ENCODE measurements at regions not wholly inside any gene's neighbourhood (a gene's known extent, or its start where the extent isn't known, plus 50 kb on each side); places are given as distances from the start of the nearest gene placed in this dataset.

- no peaks in the 10 kb centered on the region for H3K79me2 ChIP-seq (ENCODE audit: control insufficient read depth, insufficient read depth, low read length)
- no peak overlapping the region for H3K27ac ChIP-seq (ENCODE audit: insufficient read depth, low read length)
- no peaks in the 10 kb centered on the region for H3K27me3 ChIP-seq (ENCODE audit: control insufficient read depth, insufficient read depth, low read length)
- H3K4me1 ChIP-seq (ENCODE audit: control insufficient read depth, extremely low read depth, insufficient read depth, low read length) = no peaks in the 10 kb centered on the region
- no peaks in the 10 kb centered on the region for H3K36me3 ChIP-seq (ENCODE audit: control insufficient read depth, insufficient read depth, low read length)
- DNase-seq (ENCODE audit: low read depth in 2 of 2) = peak in 1 of 2 donors; percentile 85
- TF ChIP-seq EZH2 (IDR thresholded peaks at IDR 0.05; ENCODE audit: low read length, missing control alignments) (no peak), CTCF (conservative IDR thresholded peaks at IDR 0.05 in 1 of 2, IDR thresholded peaks at IDR 0.05 in 1 of 2; ENCODE audit: low read depth in 1 of 2, low read length in 2 of 2) (no peak)
- no peaks in the 10 kb centered on the region for H3K9me3 ChIP-seq (ENCODE audit: control insufficient read depth, insufficient read depth, low read depth, low read length)
- no peak overlapping the region for H3K9ac ChIP-seq (ENCODE audit: insufficient read depth, low read length)
- no peak overlapping the region for H2AFZ ChIP-seq (ENCODE audit: low read length)
- no peak overlapping the region for H3K4me3 ChIP-seq (replicated peaks in 1 of 4; ENCODE audit: control extremely low read depth in 1 of 4, insufficient read depth in 1 of 4, low read depth in 3 of 4, low read length in 4 of 4)
- no peaks in the 10 kb centered on the region for H4K20me1 ChIP-seq (ENCODE audit: control insufficient read depth, extremely low read depth, insufficient read depth, low read length)
- H3K4me2 ChIP-seq (ENCODE audit: extremely low read depth, insufficient read depth, low read length) = no peak overlapping the region
Measured at GRCh38 chr14:54116972-54117371, 160.3 kb upstream of the BMP4 start.

- Histone ChIP-seq H3K79me2 (ENCODE audit: control insufficient read depth, insufficient read depth, low read length) (no peaks in the 10 kb centered on the region), H3K4me1 (ENCODE audit: control insufficient read depth, extremely low read depth, insufficient read depth, low read length) (no peaks in the 10 kb centered on the region), H3K4me3 (replicated peaks in 1 of 4; ENCODE audit: control extremely low read depth in 1 of 4, insufficient read depth in 1 of 4, low read depth in 3 of 4, low read length in 4 of 4) (no peak overlapping the region), H3K27ac (ENCODE audit: insufficient read depth, low read length) (no peak overlapping the region), H3K9me3 (ENCODE audit: control insufficient read depth, insufficient read depth, low read depth, low read length) (no peaks in the 10 kb centered on the region), H3K27me3 (ENCODE audit: control insufficient read depth, insufficient read depth, low read length) (no peaks in the 10 kb centered on the region), H3K4me2 (ENCODE audit: extremely low read depth, insufficient read depth, low read length) (no peak overlapping the region), H4K20me1 (ENCODE audit: control insufficient read depth, extremely low read depth, insufficient read depth, low read length) (no peaks in the 10 kb centered on the region), H2AFZ (ENCODE audit: low read length) (no peak overlapping the region), H3K36me3 (ENCODE audit: control insufficient read depth, insufficient read depth, low read length) (no peaks in the 10 kb centered on the region), H3K9ac (ENCODE audit: insufficient read depth, low read length) (no peak overlapping the region)
- DNase-seq (ENCODE audit: low read depth in 2 of 2) = no peak
- TF ChIP-seq EZH2 (IDR thresholded peaks at IDR 0.05; ENCODE audit: low read length, missing control alignments) (no peak), CTCF (conservative IDR thresholded peaks at IDR 0.05 in 1 of 2, IDR thresholded peaks at IDR 0.05 in 1 of 2; ENCODE audit: low read depth in 1 of 2, low read length in 2 of 2) (no peak)
Measured at GRCh38 chr14:54117396-54117795, 160.8 kb upstream of the BMP4 start.

- Histone ChIP-seq H3K9me3 (ENCODE audit: control insufficient read depth, insufficient read depth, low read depth, low read length) (no peaks in the 10 kb centered on the region), H4K20me1 (ENCODE audit: control insufficient read depth, extremely low read depth, insufficient read depth, low read length) (no peaks in the 10 kb centered on the region), H3K4me2 (ENCODE audit: extremely low read depth, insufficient read depth, low read length) (no peak overlapping the region), H3K36me3 (ENCODE audit: control insufficient read depth, insufficient read depth, low read length) (no peaks in the 10 kb centered on the region), H3K27ac (ENCODE audit: insufficient read depth, low read length) (no peak overlapping the region), H3K9ac (ENCODE audit: insufficient read depth, low read length) (no peak overlapping the region), H3K27me3 (ENCODE audit: control insufficient read depth, insufficient read depth, low read length) (no peaks in the 10 kb centered on the region), H3K4me1 (ENCODE audit: control insufficient read depth, extremely low read depth, insufficient read depth, low read length) (no peaks in the 10 kb centered on the region), H3K79me2 (ENCODE audit: control insufficient read depth, insufficient read depth, low read length) (no peaks in the 10 kb centered on the region), H2AFZ (ENCODE audit: low read length) (no peak overlapping the region), H3K4me3 (replicated peaks in 1 of 4; ENCODE audit: control extremely low read depth in 1 of 4, insufficient read depth in 1 of 4, low read depth in 3 of 4, low read length in 4 of 4) (no peak overlapping the region)
- no peak for DNase-seq (ENCODE audit: low read depth in 2 of 2)
- TF ChIP-seq CTCF (conservative IDR thresholded peaks at IDR 0.05 in 1 of 2, IDR thresholded peaks at IDR 0.05 in 1 of 2; ENCODE audit: low read depth in 1 of 2, low read length in 2 of 2) (no peak), EZH2 (IDR thresholded peaks at IDR 0.05; ENCODE audit: low read length, missing control alignments) (no peak)
Measured at GRCh38 chr14:54117924-54118323, 161.3 kb upstream of the BMP4 start.
